ENCODE measurements at regions not wholly inside any gene's neighbourhood (a gene's known extent, or its start where the extent isn't known, plus 50 kb on each side); places are given as distances from the start of the nearest gene placed in this dataset.

DNA sequence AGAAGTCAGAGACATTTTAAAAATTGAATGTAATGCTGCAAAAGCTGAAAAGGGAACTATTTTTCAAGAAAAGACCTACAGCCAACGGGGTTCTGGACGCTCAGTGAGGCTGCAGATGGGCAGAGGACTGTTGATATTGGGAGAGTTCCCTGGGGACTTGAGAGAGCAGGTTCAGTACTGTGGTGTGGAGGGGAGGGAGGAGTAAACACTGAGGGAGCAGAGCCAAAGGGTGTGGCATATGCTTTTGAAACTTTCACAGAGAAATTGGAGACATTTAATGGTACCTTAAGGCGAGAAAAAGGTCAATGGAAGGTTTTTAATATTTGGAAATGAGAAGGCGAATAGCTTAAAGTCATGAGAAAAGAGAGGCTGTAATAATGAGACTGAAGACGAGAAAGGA is 62.2 kb upstream of the GPM6A start:
- Histone ChIP-seq H3K4me1 (ENCODE audit: control insufficient read depth in 4 of 4, insufficient read depth in 4 of 4, low read length in 3 of 4) (no peaks in the 10 kb centered on the region), H3K27me3 (ENCODE audit: control insufficient read depth in 4 of 4, insufficient read depth in 4 of 4, low read length in 3 of 4) (no peaks in the 10 kb centered on the region), H3K36me3 (ENCODE audit: control insufficient read depth in 4 of 4, insufficient read depth in 3 of 4, low read depth in 1 of 4, low read length in 3 of 4) (no peaks in the 10 kb centered on the region), H3K9ac (ENCODE audit: low read depth in 1 of 2, low read length in 2 of 2) (no peak overlapping the region), H3K4me3 (ENCODE audit: low read depth in 1 of 3, low read length in 3 of 3) (no peak overlapping the region), H3K9me3 (ENCODE audit: control insufficient read depth in 4 of 4, low read length in 3 of 4) (peaks cover 0 to 3% (median 0%) of the 10 kb centered on the region in 4 donors), H3K27ac (ENCODE audit: low read depth in 1 of 2, low read length in 2 of 2) (no peak overlapping the region)
- DNase-seq (ENCODE audit: low spot score), result no peak
- 54% methylated on average over 5 of the region's 5 CpGs for WGBS
- TF ChIP-seq SP1 (IDR thresholded peaks at IDR 0.05) (no peak), FOXA2 (IDR thresholded peaks at IDR 0.05) (no peak), EGR1 (IDR thresholded peaks at IDR 0.05; ENCODE audit: low read depth in 2 of 2) (no peak), REST (IDR thresholded peaks at IDR 0.05) (no peak)
- TF ChIP-seq, protein P1, sequence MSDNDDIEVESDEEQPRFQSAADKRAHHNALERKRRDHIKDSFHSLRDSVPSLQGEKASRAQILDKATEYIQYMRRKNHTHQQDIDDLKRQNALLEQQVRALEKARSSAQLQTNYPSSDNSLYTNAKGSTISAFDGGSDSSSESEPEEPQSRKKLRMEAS (IDR thresholded peaks at IDR 0.05), result no peak

DNA sequence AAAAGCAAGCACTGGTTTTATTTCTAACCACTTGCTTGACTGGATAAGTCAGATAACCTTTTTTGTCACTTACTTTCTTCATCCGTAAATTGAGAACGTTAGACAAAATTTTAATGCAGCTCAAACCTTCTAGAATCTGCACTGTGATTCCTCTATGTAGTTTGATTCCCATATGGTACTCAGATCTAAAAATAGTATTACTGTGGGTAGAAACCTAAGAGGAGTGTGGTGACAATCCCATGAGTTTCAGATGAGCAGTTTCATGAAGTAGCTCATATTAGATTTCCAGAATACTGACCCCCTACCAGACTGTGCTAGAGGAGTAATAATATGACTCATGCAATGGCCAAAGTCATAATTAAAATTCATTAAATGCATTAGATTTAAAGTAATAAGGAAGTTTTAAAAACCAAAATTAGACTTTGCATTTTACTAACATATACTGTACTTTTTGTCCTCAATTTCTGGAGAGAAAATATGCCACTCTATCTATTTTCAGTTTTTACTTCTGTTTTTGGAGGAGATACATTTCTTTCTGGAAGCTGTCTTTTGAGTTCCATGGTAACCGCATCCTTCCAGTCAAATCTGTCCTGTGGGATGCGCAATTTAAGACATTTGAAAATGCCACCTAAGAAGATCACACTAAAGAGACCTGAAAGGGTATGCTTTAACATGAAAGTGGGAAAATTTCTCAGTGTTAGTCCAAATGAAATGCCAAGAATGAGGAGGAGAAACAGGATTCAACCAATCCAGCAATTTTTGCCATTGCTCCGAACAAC is 64.1 kb upstream of the GPM6A start:
- H3K9ac ChIP-seq (ENCODE audit: low read depth in 1 of 2, low read length in 2 of 2), result no peak overlapping the region
- DNase-seq (ENCODE audit: low spot score), result no peak
- peaks cover 0 to 3% (median 0%) of the 10 kb centered on the region in 4 donors for H3K9me3 ChIP-seq (ENCODE audit: control insufficient read depth in 4 of 4, low read length in 3 of 4)
- no peaks in the 10 kb centered on the region for H3K4me1 ChIP-seq (ENCODE audit: control insufficient read depth in 4 of 4, insufficient read depth in 4 of 4, low read length in 3 of 4)
- H3K27me3 ChIP-seq (ENCODE audit: control insufficient read depth in 4 of 4, insufficient read depth in 4 of 4, low read length in 3 of 4), result no peaks in the 10 kb centered on the region
- H3K36me3 ChIP-seq (ENCODE audit: control insufficient read depth in 4 of 4, insufficient read depth in 3 of 4, low read depth in 1 of 4, low read length in 3 of 4), result no peaks in the 10 kb centered on the region
- H3K4me3 ChIP-seq (ENCODE audit: low read depth in 1 of 3, low read length in 3 of 3), result no peak overlapping the region
- TF ChIP-seq EGR1 (IDR thresholded peaks at IDR 0.05; ENCODE audit: low read depth in 2 of 2), result no peak
- TF ChIP-seq SP1 (IDR thresholded peaks at IDR 0.05), result no peak
- TF ChIP-seq HNF4G (IDR thresholded peaks at IDR 0.05), result no peak
- TF ChIP-seq HNF4A (conservative IDR thresholded peaks at IDR 0.05), result no peak
- no peak for TF ChIP-seq NR2F2 (IDR thresholded peaks at IDR 0.05)
- no peak for TF ChIP-seq FOXA1 (IDR thresholded peaks at IDR 0.05)
- no peak for TF ChIP-seq JUND (IDR thresholded peaks at IDR 0.05)
- no peak for TF ChIP-seq RAD21 (IDR thresholded peaks at IDR 0.05)
- TF ChIP-seq ATF3 (IDR thresholded peaks at IDR 0.05), result no peak
- TF ChIP-seq, protein P2, sequence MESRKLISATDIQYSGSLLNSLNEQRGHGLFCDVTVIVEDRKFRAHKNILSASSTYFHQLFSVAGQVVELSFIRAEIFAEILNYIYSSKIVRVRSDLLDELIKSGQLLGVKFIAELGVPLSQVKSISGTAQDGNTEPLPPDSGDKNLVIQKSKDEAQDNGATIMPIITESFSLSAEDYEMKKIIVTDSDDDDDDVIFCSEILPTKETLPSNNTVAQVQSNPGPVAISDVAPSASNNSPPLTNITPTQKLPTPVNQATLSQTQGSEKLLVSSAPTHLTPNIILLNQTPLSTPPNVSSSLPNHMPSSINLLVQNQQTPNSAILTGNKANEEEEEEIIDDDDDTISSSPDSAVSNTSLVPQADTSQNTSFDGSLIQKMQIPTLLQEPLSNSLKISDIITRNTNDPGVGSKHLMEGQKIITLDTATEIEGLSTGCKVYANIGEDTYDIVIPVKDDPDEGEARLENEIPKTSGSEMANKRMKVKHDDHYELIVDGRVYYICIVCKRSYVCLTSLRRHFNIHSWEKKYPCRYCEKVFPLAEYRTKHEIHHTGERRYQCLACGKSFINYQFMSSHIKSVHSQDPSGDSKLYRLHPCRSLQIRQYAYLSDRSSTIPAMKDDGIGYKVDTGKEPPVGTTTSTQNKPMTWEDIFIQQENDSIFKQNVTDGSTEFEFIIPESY (IDR thresholded peaks at IDR 0.05), result no peak
- TF ChIP-seq, protein P1 (IDR thresholded peaks at IDR 0.05), result no peak
- TF ChIP-seq RXRA (IDR thresholded peaks at IDR 0.05), result no peak
- TF ChIP-seq YY1 (IDR thresholded peaks at IDR 0.05), result no peak
- H3K27ac ChIP-seq (ENCODE audit: low read depth in 1 of 2, low read length in 2 of 2), result no peak overlapping the region
- 85% methylated on average over 5 of the region's 5 CpGs for WGBS
